GM21825 (cell line): ENCODE measurements at regions not wholly inside any gene's neighbourhood (a gene's known extent, or its start where the extent isn't known, plus 50 kb on each side); places are given as distances from the start of the nearest gene placed in this dataset.

Experiments used
- ATAC-seq: cut with Tn5 transposase; IDR thresholded peaks from one replicate; pipeline ENCODE4 v1.9.1; 2021; ENCODE audit warnings: mild to moderate bottlenecking, moderate library complexity; ENCODE audit not compliant: unreplicated experiment

DNA sequence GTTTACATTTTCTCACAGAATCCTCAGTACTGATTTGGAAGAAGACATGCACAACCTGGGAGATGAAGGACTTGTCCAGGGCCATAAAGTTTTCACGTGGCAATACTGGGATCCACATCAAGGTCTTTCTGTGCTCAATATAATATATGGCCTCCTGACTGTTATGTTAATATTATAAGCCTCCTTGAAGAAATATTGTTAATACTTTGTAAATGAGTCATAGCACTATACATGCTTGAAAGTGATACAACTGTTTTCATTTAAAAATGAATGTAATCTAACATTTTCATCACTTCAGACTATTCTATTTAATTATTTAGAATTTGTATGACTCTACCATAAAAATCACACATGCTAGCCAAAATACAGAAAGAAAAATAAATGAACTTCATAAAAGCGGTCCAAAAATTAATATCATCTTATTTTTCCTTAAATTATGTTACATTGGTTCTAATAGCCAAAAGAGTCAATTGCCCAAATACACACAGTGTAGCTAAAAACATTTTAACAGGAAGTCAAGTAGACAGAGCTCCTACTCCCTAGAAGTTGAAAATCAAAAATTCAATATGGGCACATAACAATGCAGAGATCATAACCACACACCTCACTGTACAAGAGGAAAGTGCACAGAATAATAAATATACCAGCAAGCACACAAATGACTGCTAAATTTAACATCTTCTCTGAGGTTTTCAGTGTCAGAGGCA lies 188.0 kb upstream of the HDDC2 start:
- ATAC-seq, result no peak

DNA sequence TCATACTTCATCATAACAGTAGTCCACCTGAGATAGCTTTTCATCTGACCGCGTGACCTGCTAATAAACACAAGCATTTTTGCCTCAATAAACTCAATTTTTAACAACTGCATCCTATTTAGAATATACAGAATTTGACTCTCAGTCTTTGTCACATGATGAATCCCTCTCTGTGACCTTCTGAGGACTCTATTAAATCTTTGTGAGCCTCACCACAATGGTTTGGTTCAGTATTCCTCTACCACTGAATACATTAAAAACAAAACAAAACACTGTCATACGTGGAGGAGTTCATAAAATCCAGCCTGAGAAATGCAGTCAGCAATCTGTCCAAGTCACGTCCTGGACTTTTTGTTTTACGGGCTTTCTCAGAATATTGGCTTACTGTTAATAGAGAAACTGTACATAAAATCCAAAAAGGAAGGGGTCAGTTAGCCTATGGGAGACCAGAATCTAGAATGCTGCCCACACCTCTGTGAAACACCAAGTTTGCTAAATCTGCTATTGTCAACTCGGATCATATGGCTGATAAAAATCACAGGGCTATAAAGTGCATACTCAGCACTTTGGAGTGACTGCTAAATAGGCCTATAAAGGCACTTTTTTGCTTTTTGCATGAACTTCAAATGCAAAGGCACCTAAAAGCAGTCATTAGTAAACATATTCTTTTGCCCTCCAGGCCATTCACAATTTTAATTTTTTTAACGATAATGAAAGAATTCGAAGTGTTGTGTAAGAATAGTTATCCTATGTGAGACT lies 190.3 kb upstream of the HDDC2 start:
- ATAC-seq, result no peak

- no peak for ATAC-seq
Measured at GRCh38 chr6:125498606-125499005, 196.8 kb upstream of the HDDC2 start.

DNA sequence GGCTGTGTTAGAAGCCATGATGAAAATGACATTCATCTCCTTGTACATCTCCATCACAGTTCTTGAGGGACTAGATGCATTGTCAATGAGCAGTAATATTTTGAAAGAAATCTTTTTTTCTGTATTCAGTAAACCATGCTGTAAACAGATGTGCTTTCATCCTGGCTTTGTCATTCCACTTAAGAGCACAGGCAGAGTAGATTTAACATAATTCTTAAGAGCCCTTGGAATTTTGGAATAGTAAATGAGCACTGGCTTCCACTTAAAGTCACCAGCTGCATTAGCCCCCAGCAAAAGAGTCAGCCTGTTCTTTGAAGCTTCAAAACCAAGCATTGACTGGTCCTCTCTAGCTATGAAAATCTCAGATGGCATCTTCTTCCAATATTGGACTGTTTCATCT lies 197.8 kb upstream of the HDDC2 start:
- ATAC-seq, result no peak

DNA sequence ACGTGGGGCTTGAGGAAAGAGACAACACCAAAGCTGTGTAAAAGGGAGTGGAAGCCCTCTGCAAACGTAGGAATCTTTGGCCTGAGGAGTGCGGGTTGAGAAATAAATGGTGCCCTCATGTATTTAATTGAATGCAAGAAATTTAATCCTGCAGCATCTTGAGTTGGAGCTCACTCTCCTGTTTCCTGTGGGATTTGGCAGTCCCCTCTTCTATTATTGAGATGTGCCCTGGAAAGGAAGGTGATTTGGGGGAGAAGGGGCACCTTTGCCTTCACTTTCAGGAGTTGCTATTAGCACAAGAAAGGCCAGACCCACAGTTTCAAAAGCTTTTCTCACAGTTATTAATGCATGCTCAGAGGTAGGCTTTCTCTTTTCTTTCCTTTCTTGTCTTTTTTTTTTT lies 201.4 kb upstream of the HDDC2 start:
- no peak for ATAC-seq

- ATAC-seq, result no peak
Measured at GRCh38 chr6:125507987-125508655, 206.4 kb upstream of the HDDC2 start.

DNA sequence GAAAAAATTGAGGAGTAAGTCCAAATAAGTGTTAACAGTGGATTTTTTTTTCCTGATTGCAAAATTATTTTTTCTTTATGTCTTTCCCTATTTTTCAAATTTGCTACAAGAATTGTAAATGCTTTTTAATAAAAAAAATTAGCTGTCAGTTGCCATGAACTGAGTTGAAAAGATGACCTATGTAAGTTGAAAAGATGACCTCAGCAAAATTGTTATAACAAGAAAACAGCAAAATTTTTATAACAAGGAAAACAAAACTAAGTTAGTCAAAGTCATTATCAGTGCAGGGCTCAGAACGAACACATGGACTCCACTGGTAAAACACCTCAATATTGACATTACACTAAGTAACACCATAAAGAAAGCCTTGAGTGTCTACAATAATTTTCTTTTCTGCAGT lies 207.0 kb upstream of the HDDC2 start:
- ATAC-seq, result no peak

- no peak for ATAC-seq
Measured at GRCh38 chr6:125509477-125509876, 207.7 kb upstream of the HDDC2 start.

GRCh38 chr6:125510405-125510804 lies 208.6 kb upstream of the HDDC2 start:
- no peak for ATAC-seq

DNA sequence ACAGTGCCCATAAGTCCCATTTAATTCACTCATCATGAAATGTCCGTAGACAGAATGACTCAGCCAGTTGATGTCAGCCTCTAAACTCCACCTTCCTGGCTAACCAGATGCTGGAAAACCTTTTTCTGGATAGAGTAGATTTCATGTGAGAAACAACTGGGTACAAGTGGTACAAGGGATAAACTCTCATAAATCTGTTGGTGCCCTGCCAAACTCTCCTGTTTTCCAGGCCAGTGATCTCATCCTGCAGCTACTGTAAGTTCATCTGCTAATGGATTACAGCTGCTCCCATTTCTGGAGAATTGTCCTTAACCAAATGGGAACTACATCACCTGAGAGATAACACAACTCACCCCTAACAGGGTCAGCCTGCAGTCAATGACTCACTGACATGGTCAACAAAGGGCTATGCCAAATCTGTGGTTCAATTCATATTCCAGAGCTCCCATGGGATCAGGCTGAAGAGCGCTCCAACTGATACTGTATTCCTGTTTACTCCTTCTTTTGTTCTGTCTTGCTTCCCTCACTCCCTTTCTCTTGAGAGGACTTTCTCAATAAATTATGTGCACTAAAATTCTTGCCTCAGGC lies 210.1 kb upstream of the HDDC2 start:
- ATAC-seq, result no peak

- no peak for ATAC-seq
Measured at GRCh38 chr6:125512621-125513020, 210.9 kb upstream of the HDDC2 start.

DNA sequence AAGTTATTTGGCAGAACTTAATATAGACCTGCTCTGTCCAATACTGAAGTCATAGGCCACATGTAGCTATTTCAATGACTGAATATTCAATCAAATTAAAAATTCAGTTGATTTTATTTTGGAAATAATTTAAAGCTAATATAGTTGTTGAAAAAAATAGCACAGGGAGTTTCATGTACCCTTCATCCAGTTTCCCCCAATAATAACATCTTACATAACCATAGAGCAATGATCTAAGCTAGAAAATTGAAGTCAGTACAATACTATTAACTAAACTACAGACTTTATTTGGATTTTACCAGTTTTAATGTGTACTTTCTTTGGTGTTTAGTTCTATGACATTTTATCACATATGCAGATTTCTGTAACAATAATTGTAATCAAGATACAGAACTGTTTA lies 212.2 kb upstream of the HDDC2 start:
- ATAC-seq, result no peak

DNA sequence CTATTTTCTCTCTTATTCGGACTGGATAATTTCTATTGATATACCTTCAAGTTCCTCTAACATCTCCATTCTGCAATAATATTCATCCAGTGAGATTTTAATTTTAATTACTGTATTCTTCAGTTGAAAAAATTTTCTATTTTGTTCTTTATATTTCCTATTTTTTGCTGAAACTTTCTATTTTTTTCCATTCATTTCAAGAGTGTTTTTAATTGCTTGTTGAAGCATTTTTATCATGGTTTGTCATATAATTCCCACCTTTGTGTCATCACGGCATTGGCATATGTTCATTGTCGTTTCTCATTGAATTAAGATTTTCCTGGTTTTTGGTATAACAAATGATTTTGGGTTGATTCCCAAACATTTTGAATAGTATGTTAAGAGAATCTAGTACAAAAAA lies 214.9 kb upstream of the HDDC2 start:
- no peak for ATAC-seq

DNA sequence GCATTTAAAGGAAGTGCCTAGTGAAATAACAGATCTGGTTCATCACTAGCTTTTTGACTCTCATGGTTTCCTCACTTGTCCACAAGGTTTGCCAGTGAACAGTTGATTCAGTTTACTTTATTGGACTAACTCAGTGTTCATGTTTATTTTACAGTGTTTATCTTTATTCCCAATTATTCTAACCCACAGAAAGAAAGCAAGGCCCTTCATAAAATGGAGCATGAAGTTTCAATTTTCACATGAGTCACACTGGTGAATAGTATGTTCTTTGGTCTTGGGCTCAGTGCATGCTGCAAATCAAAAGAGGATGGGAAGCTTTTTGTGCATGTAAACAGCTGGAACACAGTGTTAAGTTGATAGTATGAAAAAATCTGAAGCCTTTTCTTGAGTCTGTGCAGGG lies 217.6 kb upstream of the HDDC2 start:
- no peak for ATAC-seq

DNA sequence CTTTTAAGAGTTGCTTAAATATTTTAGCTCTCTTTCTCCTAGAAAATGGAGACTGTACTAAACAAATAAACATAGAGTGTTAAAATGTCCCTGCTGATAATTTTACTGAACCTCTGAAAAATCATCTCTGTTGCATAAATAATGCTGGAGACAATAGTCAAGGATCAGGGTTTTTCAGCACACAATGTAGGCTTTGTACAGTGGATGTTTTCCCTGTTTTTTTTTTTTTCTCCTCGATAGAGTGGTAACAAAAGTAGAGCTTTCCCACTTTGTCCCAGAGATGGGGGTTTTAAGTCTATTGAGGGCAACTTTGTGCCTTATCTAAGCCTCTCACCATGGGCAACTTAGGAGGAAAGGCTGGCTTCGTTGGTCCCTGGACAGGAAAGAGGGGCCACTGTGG lies 222.6 kb upstream of the HDDC2 start:
- no peak for ATAC-seq

DNA sequence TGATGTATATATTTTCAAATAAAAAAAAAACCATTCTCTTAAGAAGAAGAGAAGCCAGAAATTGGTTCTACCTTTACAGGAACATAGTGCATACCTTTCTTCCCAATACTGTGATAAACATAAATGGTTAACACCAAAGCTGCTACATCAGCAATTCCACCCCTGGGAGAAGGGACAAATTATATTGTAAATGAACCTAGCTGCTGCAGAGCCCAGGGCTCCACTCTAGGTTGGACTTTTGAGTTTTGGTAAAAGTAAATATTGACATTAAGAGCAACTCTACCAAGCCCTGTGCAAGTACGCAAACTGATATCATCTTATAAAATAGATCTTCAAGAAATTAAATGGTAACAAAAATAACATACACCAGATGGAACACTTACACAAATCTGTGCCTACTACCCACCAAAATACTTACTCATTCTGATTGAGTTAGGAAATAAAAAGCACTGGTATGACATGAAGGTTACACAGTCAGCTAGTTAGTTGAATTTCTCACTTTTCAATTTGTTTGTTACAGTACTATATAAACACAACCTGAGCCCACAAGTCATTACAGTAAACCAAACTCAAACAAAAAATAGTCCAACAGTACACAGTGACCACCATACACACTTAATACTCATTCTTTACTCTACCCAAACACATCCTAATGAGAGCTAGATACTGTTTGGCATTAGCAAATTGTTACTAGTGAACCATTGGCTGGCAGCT lies 223.3 kb upstream of the HEY2 start:
- ATAC-seq, result no peak

DNA sequence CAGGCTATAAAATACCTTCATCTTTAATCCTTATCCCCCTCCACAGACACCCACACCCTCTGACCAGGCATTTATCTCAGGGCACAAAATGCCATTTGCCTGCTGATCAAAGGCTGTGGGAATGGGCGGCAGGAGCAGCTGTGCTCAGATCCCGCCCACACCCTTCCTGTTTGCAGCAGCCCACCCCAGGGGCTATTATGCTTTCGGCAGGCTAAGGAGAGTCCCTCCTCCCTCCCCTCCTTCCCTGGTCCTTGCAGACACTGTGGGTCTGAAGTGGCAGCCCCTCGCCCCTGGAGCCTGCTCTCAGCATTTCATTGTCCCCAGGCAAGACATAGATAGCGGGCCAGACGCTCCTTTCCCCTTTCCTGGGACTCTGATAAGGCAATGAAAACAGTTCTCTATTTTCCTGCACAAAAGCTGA lies 220.8 kb upstream of the HEY2 start:
- ATAC-seq, result no peak

DNA sequence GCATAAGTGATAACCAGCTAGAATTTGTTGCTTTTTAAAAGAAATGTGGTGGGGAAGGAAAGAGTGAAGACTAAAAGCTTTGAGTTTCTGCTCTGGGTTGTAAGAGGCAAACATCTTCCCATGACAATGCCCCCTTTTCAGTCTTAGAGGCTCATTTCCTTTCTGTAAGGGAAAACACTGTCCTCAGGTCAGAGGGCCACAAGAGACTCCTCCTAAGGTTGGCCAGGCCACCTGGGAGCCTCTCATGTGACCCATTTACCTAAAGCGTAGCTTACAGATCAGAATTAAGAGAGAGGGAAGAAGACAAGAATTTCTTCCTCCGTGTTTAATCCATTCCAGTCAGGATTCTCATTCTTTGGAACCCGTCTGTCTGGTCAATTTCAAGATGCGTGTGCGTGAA lies 220.4 kb upstream of the HEY2 start:
- ATAC-seq, result no peak

- ATAC-seq, result no peak
Measured at GRCh38 chr6:125533710-125534397, 215.6 kb upstream of the HEY2 start.

DNA sequence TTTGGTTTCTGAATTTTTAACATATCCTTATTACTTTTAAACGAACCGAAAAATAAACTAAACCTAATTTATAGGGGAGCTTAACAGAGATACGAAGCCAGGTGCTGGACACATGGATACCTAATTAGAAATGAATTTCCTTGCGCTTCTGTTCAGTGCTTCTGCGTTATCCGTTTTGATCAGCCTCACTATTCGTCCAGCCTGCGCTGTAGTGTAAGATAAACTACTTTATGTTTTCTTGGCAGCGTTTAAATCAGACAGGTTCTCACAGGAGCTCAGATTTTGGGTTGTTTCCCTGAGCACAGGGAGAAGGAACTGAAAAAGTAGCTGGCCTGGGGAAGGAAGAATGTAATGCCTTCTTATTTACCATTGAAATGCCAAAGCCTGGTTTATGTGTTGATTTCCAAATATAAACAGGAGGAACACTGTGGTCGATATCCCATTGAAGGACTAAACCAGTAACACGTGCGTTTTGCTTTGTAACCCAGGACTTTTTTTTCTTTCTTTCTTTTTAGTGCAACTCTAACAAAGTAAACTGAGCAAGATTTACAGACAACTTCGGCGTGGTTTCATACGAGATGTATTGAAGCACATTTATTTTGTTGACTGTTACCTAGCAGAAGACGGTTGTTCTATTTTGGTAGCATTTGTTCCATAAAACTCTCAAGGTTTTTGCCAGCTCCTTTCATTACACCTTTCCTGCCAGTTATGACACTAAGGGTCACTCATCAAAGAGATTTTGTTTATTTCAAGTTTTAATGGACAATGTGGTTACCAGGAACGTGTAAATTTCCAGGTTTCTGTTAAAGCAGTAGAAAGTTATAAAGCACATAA lies 214.8 kb upstream of the HEY2 start:
- ATAC-seq, result no peak
